Ishikawa (cell line): ENCODE measurements at regions not wholly inside any gene's neighbourhood (a gene's known extent, or its start where the extent isn't known, plus 50 kb on each side); places are given as distances from the start of the nearest gene placed in this dataset.

Experiments used
- CEBPB ChIP-seq: IDR thresholded peaks from 2 replicates; pipeline ENCODE4 v1.6.1; 2012
- CREB1 ChIP-seq: IDR thresholded peaks from 2 replicates; pipeline ENCODE4 v1.6.1; 2012; ENCODE audit warnings: low read depth
- EGR1 ChIP-seq: IDR thresholded peaks from 2 replicates; pipeline ENCODE4 v1.6.1; 2012
- EP300 ChIP-seq: IDR thresholded peaks from 2 replicates; pipeline ENCODE4 v1.6.1; 2012; ENCODE audit warnings: borderline replicate concordance
- MAX ChIP-seq: IDR thresholded peaks from 2 replicates; pipeline ENCODE4 v1.6.1; 2012
- NFIC ChIP-seq: IDR thresholded peaks from 2 replicates; pipeline ENCODE4 v1.6.1; 2012
- RAD21 ChIP-seq: IDR thresholded peaks from 2 replicates; pipeline ENCODE4 v1.6.1; 2012; ENCODE audit warnings: low read depth
- REST ChIP-seq: IDR thresholded peaks from 2 replicates; pipeline ENCODE4 v1.6.1; 2012; ENCODE audit warnings: low read depth, mild to moderate bottlenecking
- TAF1 ChIP-seq: IDR thresholded peaks from 2 replicates; pipeline ENCODE4 v1.6.1; 2012; ENCODE audit warnings: low read depth, mild to moderate bottlenecking
- TCF12 ChIP-seq: IDR thresholded peaks from 2 replicates; pipeline ENCODE4 v1.6.1; 2012; ENCODE audit warnings: low read depth
- TEAD4 ChIP-seq: IDR thresholded peaks from 2 replicates; pipeline ENCODE4 v1.6.1; 2012
- USF1 ChIP-seq: IDR thresholded peaks from 2 replicates; pipeline ENCODE4 v1.6.1; 2012
- ZBTB7A ChIP-seq: IDR thresholded peaks from 2 replicates; pipeline ENCODE4 v1.6.1; 2012; ENCODE audit warnings: low read depth

DNA sequence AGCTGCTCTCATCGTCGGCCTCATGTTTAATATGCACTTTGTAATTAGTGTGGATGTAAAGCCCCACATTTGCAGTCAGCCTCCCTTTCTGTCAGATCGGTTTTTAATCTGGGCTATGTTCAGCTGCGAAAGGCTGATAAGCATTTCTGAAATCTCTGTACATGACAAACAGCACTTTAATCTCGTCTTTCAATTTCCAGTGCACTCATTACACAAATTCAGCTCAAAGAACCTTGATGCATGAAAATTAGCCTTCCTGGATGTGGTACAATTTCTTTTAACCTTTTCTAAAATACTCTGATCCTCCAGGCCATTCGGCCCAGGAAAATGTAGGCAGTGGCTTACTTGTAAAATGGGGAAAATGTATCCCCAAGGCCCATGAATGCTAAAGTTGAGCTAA is 265.1 kb downstream of the RND3 start:
- TF ChIP-seq CREB1 = no peak
- no peak for TF ChIP-seq EP300
- TF ChIP-seq MAX = no peak
- TF ChIP-seq TEAD4 = no peak
- no peak for TF ChIP-seq CEBPB
- TF ChIP-seq REST = no peak
- TF ChIP-seq RAD21 = no peak
- TF ChIP-seq USF1 = no peak
- no peak for TF ChIP-seq NFIC
- TF ChIP-seq TAF1 = no peak
- no peak for TF ChIP-seq TCF12
- TF ChIP-seq ZBTB7A = no peak
- TF ChIP-seq EGR1 = no peak
